HG03175 (cell line): ENCODE measurements at regions not wholly inside any gene's neighbourhood (a gene's known extent, or its start where the extent isn't known, plus 50 kb on each side); places are given as distances from the start of the nearest gene placed in this dataset.

Source experiments
- ATAC-seq: cut with Tn5 transposase; IDR thresholded peaks from one replicate; pipeline ENCODE4 v1.9.1; 2021; ENCODE audit warnings: mild to moderate bottlenecking, moderate library complexity; ENCODE audit not compliant: unreplicated experiment

DNA sequence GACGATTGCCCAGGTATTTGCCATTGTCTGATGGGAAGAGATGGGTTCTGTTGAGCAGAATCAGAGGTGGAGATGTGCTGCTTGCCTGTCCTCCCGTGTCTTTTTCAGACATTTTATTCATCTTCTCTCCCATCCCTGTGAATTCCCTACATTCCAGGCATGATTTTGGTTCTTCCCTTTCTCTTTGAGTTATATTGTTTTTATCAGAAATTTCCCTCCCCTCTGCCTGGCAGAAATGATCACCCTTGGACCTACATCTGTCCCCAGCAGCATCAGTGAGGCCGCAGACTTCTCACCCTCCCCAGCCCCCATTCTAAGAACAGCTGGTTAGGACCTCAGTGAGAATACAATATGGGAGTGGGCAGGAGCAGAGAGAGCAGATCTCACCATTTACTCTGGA lies 640.2 kb downstream of the CCDC171 start:
- no peak for ATAC-seq

DNA sequence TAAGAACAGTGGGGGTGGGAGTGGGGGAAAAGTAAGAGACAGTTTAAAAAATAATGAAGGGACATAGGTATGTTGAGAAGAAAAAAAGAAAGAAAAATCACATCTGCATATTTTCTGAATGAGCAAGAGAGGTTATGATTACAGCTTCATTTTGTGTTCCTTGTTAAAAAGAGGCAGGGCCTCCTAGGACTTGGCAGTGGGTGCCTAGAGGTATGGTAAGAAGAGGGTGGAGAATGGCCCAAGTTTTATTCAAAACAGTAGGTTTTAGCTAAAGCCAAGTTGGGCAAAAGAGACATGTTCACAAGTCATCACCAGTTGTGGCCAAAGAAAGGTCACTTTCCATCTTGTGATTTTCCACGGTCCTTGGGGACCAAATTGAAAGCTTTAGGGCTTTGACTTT lies 643.4 kb downstream of the CCDC171 start:
- no peak for ATAC-seq

DNA sequence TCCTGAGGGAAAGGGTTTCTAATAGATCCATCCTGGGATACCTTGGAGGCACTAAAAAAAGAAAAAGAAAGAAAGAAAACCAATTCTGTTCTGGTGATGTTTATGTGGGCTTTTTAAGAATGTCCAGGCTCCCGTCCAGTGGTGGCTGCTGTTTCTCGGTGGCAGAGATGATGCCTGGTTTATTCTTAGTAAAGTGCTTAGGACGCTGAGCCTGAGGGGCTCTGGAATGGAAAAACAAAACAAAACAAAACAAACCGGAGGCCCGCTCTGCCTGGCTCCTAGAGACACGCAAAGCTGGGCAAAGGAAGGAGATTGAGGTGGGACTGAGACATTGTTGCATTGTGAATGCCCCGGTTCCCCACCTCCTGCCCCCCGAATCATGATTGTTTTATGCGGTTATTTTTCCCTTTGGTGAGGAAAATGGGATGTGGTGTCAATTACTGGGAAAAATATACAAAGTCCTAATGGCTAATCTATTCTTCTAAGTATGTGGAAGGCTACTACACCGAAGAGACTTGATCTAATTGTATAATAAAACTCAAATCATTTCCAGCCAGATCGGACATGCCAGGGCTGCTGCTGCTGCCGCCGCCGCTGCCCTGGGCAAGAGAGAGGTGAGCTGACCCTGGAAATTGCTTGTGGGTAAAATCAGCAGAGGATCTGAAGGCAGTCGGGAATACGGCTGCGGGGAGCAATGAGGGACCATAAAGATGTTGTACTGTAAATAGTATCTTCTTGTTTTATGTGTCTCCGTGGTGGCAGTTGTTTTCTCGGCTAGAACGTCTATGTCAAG lies 644.9 kb downstream of the CCDC171 start:
- ATAC-seq: no peak

DNA sequence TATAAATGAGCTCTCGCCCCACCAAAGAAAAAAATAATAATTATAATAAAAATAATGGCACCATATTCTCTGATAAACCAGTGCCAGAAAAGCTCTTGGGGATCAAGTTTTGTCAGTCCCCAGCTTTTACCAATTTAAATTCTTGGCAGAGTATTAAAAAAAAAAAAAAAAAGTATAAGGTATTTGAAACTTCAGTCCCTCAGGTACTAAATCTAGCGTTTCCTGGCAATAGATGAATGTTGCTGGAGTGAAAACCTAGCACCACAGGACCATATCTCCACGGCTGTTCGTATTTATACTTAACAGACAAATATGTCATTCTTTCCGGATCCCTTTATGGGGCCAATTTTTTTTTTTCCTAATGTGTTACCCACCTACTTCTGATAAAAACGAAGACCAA lies 646.2 kb downstream of the CCDC171 start:
- no peak for ATAC-seq

DNA sequence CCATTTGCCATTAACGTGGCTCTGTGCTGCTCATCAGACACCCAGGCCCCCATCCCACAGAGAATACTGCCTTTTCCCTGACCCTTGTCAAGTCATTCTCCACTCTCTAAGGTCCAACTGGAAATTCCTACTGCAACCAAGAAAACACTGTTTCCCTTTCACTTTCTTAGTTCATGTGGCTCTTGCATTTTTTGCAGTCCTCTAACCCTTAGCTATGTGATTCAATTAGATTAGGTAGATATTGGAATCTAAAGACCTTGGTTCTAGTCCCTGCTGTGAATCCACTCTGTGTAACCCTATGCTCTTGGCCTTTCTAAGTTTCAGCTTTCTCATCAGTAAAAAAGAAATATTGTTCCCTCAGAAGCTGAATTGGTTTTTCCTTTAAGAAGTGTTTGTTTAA lies 649.4 kb downstream of the CCDC171 start:
- ATAC-seq: no peak

DNA sequence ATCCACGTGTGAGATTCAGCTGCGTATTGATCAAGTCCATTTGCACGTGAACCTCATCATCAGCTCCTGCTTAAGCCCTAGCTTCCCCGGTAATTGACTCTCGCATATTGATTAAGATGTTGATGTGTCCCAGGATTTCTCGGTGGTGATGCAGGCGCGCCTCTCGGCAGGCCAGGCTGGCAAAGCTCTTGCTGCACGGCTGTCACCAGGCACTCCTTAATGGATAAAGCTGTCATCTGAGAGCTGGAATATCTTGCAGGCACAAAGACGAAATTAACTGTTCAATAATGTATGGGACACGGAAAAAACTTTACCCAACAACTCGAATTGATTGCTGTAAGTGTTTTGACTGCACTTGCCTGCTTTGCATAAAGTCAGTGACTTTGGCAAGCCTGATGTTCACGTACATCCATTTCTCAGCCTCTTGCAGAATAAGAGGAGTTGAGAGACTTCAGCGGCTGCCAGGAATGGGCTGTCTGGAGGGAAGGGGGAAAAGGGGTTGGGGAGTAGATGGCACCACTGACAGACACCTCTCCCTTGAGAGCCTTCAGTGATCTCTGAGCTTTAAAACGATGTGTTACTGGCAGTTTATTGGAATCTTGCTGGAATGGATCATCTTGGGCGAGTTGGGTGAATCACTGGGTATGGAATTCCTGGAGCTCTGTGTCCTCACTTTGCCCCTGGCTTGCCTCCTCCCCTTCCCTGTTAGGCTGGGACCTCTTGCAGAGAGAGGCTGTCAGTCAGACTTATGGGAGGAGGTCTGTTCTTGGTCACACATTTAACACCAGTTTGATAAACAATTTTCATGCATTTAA lies 650.3 kb downstream of the CCDC171 start:
- no peak for ATAC-seq

DNA sequence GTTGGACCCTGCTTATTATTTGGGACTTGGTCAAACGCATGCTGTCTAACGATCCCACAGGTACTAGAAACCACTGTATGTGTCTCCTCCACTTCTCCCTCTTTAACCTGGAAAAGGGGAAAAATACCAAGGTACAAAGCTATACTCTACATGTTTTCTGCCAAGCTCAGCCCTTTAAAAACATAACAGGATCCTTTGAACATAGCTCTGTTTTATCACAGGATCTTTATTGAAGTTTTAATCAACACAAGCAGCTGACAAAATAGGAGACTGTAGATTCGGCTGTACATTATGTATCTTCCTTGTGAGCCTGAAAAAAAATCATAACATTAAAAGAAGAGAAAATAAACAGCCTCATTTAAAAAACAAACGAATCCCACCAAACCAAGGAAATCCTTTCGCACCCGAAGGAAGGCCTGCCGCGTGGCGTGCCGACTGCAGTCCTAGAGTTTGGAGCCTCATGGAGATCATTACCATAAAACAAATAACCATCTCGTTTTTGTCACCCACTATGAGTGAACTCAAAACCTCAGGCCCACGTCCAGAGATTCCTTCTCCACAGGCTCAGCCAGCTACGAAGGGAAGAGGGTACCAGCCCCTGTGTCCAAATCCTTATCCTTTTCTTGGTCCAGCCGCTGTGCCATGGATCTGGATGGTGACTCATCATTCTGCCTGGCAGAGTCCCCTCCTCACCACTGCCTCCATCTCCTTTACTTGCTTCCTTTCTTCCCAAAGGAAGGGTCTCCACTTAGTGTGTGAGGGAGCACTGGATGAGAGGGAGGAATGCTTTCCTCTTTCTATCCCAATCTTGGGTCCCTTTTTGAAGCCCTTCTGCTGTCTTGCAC lies 651.1 kb downstream of the CCDC171 start:
- ATAC-seq: no peak

DNA sequence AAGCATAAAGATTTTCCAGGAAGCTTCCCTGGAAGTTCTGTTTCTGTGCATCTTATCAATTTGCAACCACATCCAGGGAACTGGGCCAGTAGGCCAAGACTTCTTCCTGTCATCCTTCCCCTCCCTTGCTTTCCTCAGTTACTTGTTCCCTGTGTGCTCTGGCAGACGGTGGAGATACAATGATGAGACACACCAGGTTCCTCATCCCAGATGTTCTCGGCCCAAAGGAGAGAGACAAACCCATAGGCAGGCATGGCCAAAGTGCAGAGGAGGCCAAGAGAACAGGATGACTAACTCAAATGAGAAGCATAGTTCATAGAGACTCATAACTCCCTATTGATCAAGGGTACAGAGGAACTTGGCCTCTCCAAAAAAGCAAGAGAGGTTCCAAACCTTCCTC lies 652.6 kb downstream of the CCDC171 start:
- ATAC-seq: no peak

DNA sequence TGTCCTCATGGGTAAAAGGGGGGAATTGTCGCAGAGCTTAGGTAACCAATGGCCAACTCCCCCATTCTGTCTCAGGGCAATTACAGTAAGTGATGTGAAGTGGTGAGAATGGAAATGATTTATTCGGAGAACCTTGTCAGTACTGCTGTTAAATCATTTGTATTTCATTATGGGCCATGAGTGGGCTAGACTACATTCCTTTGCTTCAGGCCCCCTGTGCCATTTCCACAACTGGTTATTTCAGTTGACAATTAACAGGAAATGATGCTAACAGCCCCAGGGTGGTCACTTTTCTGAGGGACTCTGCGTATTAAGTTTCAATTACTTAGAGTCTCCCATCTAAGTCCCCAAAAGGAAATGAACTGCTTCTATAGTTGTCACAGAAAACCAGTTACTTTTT lies 653.7 kb downstream of the CCDC171 start:
- no peak for ATAC-seq

DNA sequence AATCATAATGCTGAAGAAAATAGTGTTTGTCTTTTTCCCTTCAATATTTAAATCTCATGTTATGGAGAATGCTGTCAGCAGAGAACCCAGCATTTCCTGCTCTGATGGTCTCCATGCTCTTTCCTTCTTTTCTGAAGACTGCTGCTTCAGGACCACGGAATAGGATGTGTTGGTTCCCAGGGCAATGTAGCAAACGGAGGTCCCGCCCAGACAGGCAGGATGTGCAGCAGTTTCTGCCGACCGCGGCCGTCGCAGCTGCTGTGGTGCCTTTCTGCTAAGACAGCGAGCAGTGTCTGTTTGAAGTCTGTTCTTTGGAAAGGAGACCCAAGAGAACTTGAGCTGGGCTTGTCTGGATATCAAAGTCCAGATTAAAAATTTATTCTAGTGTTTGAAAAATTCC lies 654.3 kb downstream of the CCDC171 start:
- no peak for ATAC-seq

DNA sequence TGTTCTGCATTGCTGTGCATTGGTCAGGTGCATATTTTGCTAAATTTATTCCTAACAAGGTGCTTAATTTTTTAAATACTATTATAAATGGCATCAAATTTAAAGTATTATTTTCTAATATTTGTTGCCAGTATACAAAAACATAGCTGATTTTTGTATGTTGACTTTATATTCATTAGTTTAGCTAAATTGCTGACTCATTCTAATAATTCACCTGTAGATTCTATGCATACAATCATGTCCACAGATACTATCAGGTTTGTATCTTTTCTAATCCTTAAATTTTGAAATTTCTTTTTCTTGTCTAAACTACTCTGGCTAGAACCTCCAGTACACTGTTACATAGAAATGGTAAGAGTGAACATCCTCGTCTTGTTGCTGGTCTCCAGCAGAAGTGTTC lies 657.6 kb downstream of the CCDC171 start:
- ATAC-seq: no peak

DNA sequence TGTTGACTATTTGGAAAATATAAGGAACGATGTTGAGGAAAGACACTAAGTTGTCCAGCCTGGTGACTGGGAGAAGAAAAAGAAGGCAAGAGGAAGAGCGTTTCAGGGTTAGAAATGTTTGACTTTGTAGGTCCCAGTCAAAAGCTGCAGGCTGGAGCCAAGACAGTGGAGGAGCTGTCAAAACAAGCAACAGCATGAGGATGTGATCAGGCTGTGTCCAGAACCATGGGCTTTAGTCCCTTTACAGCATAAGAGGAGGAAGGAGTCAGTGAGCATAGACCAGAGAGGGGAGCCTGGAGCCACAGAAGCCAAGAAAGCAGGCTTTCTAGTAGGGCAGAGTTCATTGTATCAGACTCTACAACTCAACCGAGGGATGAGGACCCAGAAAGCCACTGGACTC lies 658.5 kb downstream of the BNC2 start:
- no peak for ATAC-seq

DNA sequence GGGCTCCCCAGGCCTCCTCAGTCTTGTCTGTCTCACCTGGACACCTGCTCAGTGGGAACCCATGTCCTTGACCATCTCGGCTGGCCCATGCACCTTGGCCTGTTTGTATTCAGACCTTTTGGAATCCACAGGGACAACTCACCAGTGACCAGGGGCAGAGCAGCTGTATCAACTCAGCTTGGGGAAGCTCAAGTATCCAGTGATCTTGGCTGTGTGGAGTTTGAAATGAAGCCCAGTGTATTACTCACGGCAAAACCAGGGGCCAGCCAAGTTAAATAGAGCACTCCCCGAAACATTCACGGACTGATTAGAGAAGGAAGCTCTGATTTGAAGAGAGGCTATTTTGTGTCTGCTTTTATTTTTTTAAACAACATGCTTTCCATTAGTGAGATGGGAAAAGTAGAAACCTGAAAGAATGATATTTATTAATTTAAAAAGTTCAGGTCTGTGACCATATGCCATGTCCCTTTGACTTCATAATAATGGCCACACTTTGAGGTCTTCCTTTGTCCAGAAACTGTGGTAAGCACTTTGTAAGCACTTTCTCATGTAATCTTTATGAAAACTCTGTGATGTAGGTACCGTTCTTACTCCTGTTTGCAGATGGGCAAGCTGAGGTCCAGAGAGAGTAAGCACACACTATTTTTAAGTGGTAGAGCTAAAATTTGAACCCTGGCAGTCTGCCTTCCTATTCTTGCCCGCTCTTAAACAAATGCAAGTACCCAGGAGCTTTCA lies 656.5 kb downstream of the BNC2 start:
- ATAC-seq: no peak

DNA sequence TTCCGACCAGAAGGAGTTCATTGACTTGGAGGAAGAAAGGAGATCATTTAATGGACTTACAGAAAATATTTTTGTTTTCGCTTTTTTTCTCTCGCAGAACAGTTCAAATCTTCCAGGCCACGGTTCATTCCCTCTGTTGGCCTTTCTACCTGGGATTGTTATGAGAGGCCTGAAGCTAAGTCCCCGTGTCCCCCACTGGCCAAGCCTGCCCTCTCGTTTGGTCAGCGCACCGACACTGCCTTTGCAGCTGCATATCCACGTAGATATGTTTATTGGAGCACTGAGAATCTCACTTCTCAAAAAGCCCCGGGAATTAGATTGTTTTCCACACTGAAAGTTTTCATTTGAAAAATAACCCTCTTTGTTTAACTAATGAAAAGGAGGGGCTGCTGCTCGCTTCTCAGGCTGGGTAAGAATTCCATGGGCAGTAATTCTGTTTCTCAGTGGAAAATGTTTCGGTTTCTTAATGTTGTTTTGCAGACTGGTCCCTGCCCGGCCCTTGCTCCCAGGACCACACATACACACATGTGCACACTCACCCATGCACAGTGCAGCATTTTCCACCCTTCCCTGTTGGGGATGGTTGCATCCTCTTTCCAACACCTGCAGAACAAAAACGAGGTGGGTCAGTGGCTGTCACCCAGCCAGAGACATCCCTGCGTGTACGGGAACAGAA lies 655.7 kb downstream of the BNC2 start:
- no peak for ATAC-seq

DNA sequence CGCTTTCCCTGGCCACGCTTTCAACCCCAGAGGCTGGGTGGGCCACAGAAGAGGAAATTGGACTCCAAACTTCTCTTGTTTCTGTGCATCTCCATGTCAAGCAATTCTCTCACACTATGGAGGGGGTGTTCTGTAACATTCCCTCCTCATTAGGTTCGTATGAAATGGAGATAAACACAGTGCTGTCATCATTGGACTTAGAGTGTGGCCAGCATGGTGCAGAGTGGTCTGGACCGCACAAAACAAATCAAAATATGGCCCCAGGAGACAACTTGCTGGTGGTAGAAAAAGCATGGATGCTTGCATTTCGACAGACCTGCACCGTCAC lies 655.2 kb downstream of the BNC2 start:
- no peak for ATAC-seq

DNA sequence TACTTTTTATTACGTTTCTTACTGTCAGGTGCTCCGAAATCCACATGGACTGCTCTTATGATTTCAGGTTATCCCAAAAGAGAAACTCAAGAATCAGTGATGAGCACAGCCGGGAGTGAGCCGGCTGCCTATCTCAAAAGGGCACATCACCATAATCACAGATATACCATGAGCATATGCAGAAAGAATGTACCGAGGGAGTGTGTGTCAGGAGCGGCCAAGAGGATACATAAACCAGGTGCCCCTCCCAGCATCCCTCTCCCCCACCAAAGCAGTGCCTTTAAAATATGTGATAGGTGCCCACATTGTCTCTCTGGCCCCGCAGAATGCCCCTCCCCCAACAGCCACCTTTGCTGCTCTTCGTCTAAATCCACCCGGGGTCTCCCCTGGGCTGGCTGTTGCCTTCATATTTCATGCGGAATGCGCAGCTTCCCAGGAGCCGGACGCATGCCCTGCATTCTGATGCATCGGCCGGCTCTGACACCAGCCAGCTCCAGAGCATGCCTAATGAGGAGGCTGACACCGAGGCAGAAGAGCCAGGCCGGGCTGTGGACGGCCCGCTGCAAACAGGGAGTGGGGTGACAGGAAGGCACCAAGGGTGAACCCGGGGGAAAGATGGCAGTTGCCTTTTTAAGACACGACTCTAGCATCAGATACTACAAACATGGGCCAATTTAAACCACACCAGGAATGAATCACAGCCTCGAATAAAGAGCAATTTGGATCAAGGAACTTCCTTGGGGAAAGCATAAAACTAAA lies 652.3 kb downstream of the BNC2 start:
- ATAC-seq: no peak

DNA sequence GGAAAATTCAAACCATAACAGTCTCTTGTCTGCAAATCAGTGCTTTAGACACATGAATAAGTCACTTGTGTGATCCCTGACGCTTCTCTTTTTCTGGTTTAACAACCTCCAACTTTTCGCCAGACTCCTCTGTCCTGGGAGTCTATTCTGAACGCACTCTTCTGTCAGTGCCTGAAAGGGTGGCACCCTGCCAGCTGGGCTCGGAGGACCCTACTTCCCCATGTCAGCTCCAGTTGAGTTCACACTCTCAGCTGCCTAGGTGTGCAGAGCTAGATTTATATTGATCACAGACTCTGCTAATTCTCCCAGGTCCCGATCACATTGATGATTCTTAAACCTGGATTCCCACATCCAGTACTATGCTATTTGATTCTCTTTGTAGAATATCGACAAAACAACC lies 649.1 kb downstream of the BNC2 start:
- no peak for ATAC-seq

DNA sequence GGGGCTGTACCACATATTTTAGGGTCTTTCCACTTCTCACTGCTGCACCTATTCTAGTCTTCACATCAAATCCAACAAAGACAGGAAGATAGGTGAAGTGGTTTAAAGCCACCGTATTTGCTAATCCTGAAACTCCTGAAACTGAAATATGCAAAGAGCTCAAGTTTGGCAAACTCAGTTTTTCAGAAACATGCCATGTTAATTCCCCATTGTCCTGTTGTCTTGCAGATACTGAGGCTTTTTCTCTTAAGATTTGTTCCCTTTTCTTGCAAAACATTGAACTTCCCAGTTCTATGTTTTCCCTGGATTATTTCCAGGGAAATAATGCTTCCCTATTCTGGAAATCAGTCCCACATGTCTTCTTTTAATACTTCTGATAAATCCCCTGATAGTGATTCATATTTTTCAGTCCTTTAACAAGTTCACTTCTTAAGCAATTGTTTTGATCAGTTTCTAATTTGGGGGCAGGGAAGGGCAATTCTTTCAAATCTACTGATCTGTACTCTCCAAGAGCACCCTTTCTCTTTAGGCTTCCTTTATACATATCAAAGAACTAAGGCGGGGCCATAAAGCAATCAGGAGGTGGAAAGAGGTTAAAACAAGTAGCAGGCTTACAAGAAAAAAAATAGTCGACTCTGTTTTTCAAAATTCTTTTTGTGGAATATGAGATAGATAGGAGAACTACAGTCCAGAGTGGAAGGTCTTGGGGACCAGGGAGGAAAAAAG lies 648.5 kb downstream of the BNC2 start:
- no peak for ATAC-seq
